NCI-H69 (cell line): ENCODE measurements at regions not wholly inside any gene's neighbourhood (a gene's known extent, or its start where the extent isn't known, plus 50 kb on each side); places are given as distances from the start of the nearest gene placed in this dataset.

Experiments
- DNase-seq: peaks from one replicate; lab custom pipeline; 2025; lab: John Stamatoyannopoulos, UW

DNA sequence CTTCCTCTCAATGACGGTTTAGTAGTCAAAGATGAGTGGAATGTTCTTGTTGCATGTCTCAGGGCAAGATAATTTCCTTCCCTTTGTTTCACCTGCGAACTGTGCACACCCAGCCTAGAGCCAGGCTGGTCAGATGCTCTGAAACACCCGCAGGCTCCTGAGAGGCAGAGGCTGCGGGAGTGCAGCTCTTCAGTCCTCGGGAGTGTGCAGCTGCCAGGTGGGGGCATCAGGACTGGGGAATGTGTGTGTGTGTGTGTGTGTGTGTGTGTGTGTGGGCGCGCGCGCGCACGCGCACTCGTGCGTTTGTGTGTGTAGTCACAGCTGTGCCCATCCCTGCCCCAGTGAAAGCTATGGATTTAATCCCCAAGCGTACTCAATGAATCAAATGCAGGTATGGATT, 136.2 kb upstream of the NTM start:
- DNase-seq, result no peak

- DNase-seq, result no peak
These were observed 134.8 kb upstream of the NTM start for GRCh38 chr11:131235328-131236298.

GRCh38 chr11:131240421-131240820, 130.0 kb upstream of the NTM start:
- no peak for DNase-seq

DNA sequence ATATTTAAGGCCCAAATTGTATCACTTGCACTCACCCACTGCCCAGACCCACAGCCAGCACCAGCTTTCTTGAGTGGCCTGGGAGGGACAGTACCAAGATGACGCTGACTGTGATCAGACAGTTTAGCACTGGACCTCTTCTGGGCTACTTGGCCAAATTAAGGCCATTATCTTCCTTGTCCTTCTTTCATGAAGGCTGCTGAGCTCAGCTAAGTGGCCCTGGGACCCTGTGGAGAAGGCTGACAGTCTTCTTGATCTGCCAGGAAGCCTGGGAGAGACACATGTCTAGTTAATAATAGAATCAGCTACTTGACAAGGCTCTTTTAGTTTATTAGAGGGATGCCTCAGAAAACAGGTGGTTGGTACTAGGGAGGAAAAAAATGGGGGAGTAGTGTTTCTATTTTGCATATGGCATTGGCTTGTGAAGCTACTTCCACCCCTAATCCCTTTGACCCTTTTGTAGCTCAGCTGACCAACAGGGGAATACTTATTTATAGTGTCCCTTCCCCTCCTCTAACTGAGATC, 127.9 kb upstream of the NTM start:
- DNase-seq, result no peak

GRCh38 chr11:131246156-131246555, 124.3 kb upstream of the NTM start:
- no peak for DNase-seq

DNA sequence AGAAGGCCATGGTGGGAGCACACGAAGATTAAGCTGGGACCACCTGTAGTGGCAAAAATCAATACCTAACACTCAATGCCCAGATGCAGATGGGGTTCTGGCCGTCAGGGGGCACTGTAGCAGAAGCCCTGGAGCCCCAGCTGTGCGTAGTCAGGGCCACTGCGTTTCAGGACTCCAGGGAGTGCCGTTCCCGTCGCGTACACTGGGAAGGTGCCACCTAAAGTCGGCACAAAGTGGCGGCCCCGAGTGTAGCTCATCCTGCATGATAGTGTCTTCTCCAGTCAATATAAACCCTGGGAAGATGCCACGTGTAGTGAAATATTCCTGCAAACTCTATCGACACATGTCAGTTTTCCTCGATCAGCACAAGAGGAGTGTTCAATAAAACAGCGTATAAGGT, 123.8 kb upstream of the NTM start:
- DNase-seq, result peak; percentile 42

GRCh38 chr11:131248588-131248987, 121.8 kb upstream of the NTM start:
- DNase-seq, result no peak

DNA sequence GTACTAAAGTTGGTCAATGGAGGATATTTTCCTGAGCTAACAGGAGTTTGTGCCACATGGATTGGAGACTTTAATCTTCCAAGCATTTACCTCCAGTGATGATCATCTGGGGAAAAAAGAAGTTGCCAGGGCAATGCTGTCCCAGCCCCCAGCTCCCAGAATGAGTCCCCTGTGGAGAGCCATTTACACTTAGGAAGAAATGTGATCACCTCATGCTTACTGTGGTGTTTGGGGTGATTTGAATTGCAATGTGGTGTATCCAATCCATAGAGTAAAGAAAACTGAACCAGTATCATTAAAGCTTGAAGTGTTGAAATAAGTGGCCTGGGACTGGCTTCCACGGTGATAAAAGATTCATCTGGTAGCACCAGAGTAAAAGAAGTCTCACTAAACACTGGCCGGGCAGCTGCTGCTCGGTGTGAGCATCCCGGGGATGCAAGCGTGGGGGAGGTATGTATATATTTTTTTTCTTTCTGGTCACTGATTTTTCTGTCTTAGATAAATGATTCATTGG, 117.2 kb upstream of the NTM start:
- no peak for DNase-seq

DNA sequence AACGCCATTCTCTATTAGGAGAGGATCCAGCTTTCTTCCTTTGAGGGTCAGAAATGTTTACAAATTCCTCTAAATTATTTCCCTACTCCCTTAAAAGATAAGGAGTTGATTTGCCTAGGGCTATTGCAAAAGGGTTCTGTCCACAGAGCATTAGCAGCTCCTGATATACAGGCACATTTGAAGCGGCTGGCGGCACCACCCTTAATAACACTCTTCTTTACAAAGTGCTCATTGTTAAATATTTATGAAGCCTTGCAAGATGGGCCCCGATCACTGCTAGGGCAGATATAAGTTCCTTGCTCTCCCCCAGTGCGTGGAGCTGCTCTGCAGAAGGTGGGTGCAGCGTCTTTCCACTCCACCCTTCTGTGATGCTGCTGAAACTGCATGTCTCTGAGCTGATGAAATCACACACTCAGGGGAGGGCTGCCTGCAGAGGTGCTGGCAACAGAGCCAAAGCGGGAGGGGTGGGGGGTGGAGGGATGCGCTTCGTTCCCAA, 116.7 kb upstream of the NTM start:
- no peak for DNase-seq

- DNase-seq, result no peak
These were observed 116.2 kb upstream of the NTM start for GRCh38 chr11:131254254-131254653.

- no peak for DNase-seq
These were observed 96.2 kb upstream of the NTM start for GRCh38 chr11:131274233-131274632.

GRCh38 chr11:131275580-131275979, 94.8 kb upstream of the NTM start:
- no peak for DNase-seq

DNA sequence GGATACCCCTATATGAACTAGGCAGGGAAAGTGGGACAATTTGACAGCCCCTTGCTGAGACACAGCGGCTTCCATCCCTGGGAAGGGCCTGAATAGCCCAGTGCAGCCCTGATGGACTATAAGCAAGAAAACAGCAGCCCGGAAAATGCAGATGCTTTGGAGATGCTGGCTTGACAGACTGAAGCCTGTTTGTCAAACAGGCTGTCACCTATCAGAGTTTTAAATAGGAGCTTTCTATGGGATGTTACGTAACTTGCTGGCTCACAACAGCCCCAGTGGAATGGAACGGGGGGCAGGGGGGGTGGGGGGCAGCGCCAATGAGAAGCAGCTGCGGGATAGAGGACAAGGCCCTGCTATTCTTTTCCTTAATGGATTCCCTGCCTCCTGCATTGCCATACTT, 91.9 kb upstream of the NTM start:
- DNase-seq, result no peak

DNA sequence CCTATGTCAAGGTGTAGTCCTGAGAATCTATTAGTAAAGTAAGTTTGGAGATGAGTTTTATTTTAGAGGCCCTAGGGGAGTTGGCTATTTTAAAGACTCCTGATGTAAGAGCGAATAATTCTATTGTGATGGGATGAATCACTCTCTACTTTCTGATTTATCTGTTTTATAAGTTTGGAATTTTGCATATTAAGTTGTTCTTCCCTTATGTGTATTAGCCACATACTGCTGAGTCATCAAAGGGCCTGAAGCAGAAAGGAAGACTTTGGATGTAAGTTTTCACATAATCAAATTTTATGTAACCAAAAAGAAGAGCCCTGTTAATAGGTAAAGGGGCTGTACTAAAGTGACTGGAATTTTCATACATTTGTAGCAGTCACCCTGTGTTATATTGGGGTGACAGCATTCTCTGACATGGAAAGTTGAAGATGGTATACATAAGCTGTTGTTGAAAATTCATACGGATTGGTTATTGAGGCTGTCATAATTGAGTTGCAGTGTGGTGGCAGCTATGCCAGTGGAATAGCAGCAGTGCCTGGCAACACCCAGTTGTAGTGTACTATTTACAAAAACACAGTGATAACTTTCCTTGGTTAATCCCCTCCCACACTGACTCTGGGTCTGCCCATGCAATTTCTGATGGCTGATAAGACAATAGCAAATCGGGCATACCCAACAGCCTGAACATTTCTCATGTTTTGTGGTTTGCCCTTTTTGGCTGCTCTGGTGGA, 90.6 kb upstream of the NTM start:
- DNase-seq, result no peak

GRCh38 chr11:131281316-131281715, 89.1 kb upstream of the NTM start:
- no peak for DNase-seq

DNA sequence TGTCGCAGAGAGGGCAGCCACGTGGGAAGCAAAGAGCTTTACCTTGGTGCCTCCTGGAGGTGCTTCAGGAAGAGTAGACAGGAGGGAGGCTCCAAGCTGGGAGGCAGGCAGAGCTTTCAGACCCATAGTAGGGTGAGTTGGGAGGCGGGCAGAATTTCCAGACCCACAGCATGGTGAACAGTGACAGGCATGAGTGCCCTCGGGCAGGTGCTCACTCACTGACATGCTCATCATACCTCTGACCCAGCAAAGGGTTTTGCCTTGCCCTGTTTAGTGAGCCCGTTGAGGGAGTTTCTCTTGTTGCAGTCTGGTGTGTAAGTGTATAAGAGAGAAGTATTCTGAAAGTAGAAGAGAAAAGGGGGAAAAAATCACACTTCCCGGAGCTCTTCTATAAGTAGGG, 86.4 kb upstream of the NTM start:
- no peak for DNase-seq

- DNase-seq, result no peak
These were observed 81.8 kb upstream of the NTM start for GRCh38 chr11:131288521-131289091.

DNA sequence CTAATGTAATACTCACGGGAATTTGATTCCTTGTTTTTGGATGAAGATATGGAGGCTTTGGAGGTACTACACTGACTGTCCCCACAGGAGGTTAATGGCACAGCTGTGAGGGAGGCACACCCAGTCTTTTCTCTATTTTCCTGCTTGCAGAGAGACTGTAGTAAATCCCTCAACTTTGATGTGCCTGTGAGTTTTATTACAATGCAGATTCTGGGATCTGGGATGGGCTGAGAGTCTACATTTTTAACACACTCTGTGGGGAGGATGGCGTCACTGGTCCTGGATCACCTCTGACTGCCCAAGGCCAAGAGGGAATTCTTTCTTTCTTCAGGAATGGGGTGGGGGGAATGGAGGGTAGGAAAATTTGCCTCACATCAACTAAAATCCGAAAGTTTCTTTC, 80.2 kb upstream of the NTM start:
- DNase-seq, result no peak

GRCh38 chr11:131295986-131296385, 74.4 kb upstream of the NTM start:
- no peak for DNase-seq

DNA sequence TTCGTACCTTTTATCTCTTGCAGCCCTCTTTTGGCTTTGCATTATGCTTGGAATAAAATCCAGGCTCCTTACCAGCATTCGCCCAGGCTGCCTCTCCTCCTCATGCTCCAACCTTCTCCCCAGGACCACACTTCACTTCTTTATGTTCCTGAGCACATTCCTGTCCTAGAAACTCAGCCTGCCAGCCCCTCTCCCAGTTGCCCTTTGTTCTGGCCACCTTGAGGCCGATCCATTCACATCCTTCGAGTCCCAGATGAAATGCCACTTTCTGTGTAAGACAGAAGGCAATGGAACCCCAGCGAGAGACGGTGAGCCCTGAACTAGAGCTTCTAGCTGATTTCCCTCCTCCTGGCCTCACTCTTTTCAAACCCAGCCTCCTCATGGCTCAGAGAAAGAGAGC, 73.0 kb upstream of the NTM start:
- no peak for DNase-seq

- DNase-seq, result no peak
These were observed 70.6 kb upstream of the NTM start for GRCh38 chr11:131299598-131300438.

GRCh38 chr11:131300439-131300717, 70.0 kb upstream of the NTM start:
- DNase-seq, result no peak
